ENCODE measurements at regions not wholly inside any gene's neighbourhood (a gene's known extent, or its start where the extent isn't known, plus 50 kb on each side); places are given as distances from the start of the nearest gene placed in this dataset.
A peak's percentile ranks its signal among the peaks of the same experiment; 100 is the strongest.

DNA sequence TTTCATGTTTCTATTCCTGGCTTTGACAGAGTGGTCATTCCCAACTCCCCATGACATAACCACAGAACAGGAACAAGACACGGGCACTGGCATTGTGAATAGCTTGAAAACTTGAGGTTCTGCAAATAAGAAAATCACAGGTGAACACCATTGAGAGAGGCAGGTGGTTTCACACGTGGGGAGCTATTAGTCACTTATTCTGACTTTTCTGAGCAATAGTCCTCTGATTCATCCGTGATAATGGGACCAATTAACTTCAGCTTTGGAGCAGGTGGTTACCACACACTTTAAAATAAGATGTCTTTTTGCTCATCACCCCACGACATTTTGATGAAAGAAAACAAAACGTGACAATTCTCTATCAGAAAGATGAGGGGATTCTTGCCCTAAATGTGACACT is 224.7 kb downstream of the KLF13 start:
- no peaks in the 10 kb centered on the region for H3K36me3 ChIP-seq
- intact Hi-C loops (cut with DNase I): no loop called here
- no peaks in the 10 kb centered on the region for H3K27me3 ChIP-seq
- no peak overlapping the region for H3K4me3 ChIP-seq (replicated peaks in 1 of 3)
- peaks cover 0 to 4% of the 10 kb centered on the region in 2 donors for H3K4me1 ChIP-seq
- DNase-seq: no peak
- TF ChIP-seq POLR2A (IDR thresholded peaks at IDR 0.05): no peak
- no peak for TF ChIP-seq CTCF (IDR thresholded peaks at IDR 0.05)
- no peak overlapping the region for H3K27ac ChIP-seq
- 86 to 91% methylated on average over 5 of the region's 5 CpGs for WGBS, 2 donors
- H3K9me3 ChIP-seq: no peaks in the 10 kb centered on the region

DNA sequence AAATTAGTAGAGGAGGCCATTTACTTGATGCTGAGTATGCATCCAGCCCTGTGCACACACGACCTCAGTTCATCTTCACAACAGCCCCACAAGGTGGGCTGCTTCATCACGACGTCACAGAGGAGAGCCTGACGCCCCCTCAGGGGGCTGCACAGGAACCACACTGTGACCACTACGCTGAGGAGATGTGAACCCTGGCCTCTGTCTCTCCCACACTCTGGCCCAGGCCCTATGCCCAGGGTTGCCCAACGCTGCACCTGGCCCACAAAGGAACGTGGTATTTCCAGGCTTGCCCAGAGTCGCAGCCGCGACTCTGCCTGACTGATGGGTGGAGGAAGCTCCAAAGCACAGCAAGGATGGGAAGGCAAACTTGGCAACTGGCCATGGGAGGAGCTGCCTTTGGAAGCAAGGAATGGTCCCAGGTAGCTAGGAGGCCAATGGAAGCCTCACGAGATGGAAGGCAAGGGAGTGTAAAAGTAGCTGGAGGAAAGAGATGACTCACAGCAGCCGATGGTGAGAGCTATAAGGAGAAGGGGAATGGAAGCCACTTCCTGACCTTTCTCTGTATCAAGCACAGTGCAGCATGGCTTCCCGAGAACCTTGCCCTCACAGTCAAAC is 226.0 kb downstream of the KLF13 start:
- intact Hi-C loops (cut with DNase I): no loop called here
- TF ChIP-seq CTCF (IDR thresholded peaks at IDR 0.05): no peak
- no peak for TF ChIP-seq POLR2A (IDR thresholded peaks at IDR 0.05)
- no peak overlapping the region for H3K4me3 ChIP-seq (replicated peaks in 1 of 3)
- peaks cover 0 to 4% of the 10 kb centered on the region in 2 donors for H3K4me1 ChIP-seq
- H3K27me3 ChIP-seq: no peaks in the 10 kb centered on the region
- 89 to 90% methylated on average over 13 of the region's 13 CpGs for WGBS, 2 donors
- no peaks in the 10 kb centered on the region for H3K36me3 ChIP-seq
- DNase-seq: no peak
- H3K9me3 ChIP-seq: no peaks in the 10 kb centered on the region
- H3K27ac ChIP-seq: no peak overlapping the region

DNA sequence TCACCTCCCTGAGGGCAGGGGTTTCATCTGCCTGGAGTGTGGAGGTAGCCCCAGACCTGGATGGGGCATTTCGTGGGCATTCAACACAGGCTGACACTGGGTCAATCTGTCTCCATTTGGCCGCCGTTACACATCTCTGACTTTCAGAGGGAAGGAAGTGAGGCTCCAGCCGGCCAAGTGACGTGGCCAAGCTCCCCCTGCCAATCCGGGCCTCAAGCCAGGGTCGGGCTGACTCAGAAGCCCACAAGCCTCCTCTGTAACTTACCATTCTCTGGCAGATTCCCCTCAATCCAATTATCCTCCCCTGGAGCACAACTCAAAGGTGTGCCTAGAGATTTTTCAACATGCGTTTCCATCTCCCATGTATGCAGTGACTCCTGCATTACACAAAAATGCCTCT is 227.6 kb downstream of the KLF13 start:
- H3K36me3 ChIP-seq: no peaks in the 10 kb centered on the region
- 76 to 85% methylated on average over 8 of the region's 8 CpGs for WGBS, 2 donors
- peak overlapping the region; percentile 59 to 77 (median 65) for H3K27ac ChIP-seq
- DNase-seq: peak; percentile 15 to 24
- peaks cover 0 to 4% of the 10 kb centered on the region in 2 donors for H3K4me1 ChIP-seq
- TF ChIP-seq CTCF (IDR thresholded peaks at IDR 0.05): no peak
- no peak for TF ChIP-seq POLR2A (IDR thresholded peaks at IDR 0.05)
- no peaks in the 10 kb centered on the region for H3K27me3 ChIP-seq
- H3K4me3 ChIP-seq (replicated peaks in 1 of 3): no peak overlapping the region
- no peaks in the 10 kb centered on the region for H3K9me3 ChIP-seq
- intact Hi-C loops (cut with DNase I): no loop called here

- no peak for DNase-seq
- intact Hi-C loops (cut with DNase I): no loop called here
- no peak overlapping the region for H3K4me3 ChIP-seq (replicated peaks in 1 of 3)
- 85 to 94% methylated on average over 3 of the region's 3 CpGs for WGBS, 2 donors
- no peaks in the 10 kb centered on the region for H3K27me3 ChIP-seq
- H3K27ac ChIP-seq: peak overlapping the region; percentile 59 to 77 (median 65)
- peaks cover 0 to 4% of the 10 kb centered on the region in 2 donors for H3K4me1 ChIP-seq
- no peaks in the 10 kb centered on the region for H3K36me3 ChIP-seq
- H3K9me3 ChIP-seq: no peaks in the 10 kb centered on the region
- TF ChIP-seq POLR2A (IDR thresholded peaks at IDR 0.05): no peak
- no peak for TF ChIP-seq CTCF (IDR thresholded peaks at IDR 0.05)
These were observed 228.4 kb downstream of the KLF13 start for GRCh38 chr15:31555022-31555421.

- H3K9me3 ChIP-seq: no peaks in the 10 kb centered on the region
- DNase-seq: no peak
- H3K36me3 ChIP-seq: no peaks in the 10 kb centered on the region
- WGBS, 2 donors: 86 to 89% methylated on average over 9 of the region's 9 CpGs
- H3K27ac ChIP-seq: no peak overlapping the region
- TF ChIP-seq CTCF (IDR thresholded peaks at IDR 0.05) (no peak), POLR2A (IDR thresholded peaks at IDR 0.05) (no peak)
- intact Hi-C loops (cut with DNase I): no loop called here
- H3K4me1 ChIP-seq: peaks cover 0 to 4% of the 10 kb centered on the region in 2 donors
- H3K4me3 ChIP-seq (replicated peaks in 1 of 3): no peak overlapping the region
- H3K27me3 ChIP-seq: no peaks in the 10 kb centered on the region
These were observed 230.0 kb downstream of the KLF13 start for GRCh38 chr15:31556494-31557150.

All from thyroid gland (tissue), 4 donors.